ENCODE measurements at regions not wholly inside any gene's neighbourhood (a gene's known extent, or its start where the extent isn't known, plus 50 kb on each side); places are given as distances from the start of the nearest gene placed in this dataset.
"Not testable (repeated sequence)": the region's sequence is repeated elsewhere in the genome, so short reads cannot be mapped to it uniquely, and the experiment has no call there.

DNA sequence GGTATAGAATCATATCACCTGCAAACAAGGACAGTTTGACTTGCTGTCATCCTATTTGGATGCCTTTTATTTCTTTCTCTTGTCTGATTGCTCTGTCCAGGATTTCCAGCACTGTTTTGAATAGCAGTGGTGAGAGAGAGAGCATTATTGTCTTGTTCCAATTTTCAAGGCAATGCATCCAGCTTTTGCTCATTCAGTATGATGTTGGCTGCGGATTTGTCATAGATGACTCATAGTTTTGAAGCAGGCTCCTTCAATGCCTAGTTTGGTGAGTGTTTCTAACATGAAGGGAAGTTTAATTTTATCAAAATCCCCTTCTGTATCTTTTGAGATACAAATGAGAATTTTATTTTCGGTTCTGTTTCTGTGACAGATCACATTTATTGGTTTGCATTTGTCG is 518.9 kb downstream of the PCDH11X start:
- DNase-seq: not testable (repeated sequence)

DNA sequence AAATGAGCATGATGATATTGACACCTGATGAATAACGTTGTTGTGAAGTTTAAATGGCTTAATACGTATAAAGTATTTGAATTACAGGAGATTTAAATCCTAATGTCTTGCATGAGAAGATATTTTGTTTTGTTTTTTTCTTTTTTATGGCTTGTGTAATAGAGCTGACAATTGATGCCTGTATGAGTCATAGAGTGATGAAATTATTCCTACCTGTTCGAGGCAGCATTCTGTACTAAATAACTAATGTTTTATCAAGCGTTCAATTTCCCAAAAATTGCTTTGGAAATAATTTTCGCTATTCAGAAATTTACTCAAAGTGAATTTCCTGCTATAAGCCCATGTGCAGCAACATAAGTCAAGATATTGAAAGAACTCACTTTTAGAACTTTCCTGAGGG is 554.0 kb downstream of the PCDH11X start:
- not testable (repeated sequence) for DNase-seq

GRCh38 chrX:92351065-92351464 is 571.9 kb downstream of the PCDH11X start:
- DNase-seq: not testable (repeated sequence)

- no peak for DNase-seq
These were observed 572.3 kb downstream of the PCDH11X start for GRCh38 chrX:92351511-92351910.

All from fibroblast of skin of right quadriceps (primary cell).